Glomerular endothelial cell (primary cell): ENCODE measurements at regions not wholly inside any gene's neighbourhood (a gene's known extent, or its start where the extent isn't known, plus 50 kb on each side); places are given as distances from the start of the nearest gene placed in this dataset.

Source experiments
- DNase-seq: peaks from one replicate; pipeline ENCODE4 v3.0.0-alpha.2; 2011; ENCODE audit warnings: low read depth, low spot score; ENCODE audit errors: extremely low read depth

DNA sequence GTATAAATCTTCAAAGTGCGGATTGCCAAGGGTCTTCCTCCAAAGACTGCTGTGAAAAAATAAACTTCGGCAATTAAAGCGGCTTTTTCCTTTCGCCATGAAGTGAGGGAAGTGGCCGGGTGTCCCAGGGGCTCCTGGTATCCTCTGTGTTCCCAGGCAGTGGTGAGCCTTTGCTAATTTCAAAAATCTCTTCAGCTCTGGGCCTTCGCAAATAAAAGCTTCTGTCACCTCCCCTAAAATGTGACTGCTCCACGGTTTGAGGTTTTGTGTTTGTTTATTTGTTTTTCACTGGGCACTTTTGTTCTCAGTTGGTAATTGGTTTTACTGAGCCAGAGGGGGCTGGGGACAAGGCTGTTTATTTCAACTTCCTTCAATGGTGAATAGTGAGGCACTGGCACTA lies 270.1 kb upstream of the POU3F3 start:
- no peak for DNase-seq

DNA sequence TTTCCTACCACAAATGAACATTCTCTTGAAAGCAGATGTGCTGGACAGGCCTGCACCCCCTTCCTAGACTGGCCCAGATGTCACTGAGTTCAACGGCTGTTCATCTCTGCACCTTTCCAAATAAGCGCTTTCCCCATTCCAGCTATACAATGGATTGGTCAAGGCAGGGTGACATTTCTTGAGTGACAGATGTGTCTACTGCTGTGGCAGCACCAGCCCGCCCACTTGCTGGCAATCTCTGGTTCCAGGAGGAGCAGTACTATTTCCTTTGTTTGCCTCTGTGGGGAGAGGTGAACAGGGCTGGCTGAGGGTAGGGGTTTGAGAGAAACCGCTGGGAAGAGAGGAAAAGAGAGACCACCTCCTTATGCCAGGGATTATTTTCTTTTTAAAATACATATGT lies 269.5 kb upstream of the POU3F3 start:
- DNase-seq, result no peak

- DNase-seq, result no peak
Observed at GRCh38 chr2:104595576-104595975, 258.3 kb upstream of the POU3F3 start.

GRCh38 chr2:104597942-104598341 lies 256.0 kb upstream of the POU3F3 start:
- no peak for DNase-seq

- DNase-seq, result no peak
Observed at GRCh38 chr2:104598636-104599035, 255.3 kb upstream of the POU3F3 start.

GRCh38 chr2:104599787-104600510 lies 254.0 kb upstream of the POU3F3 start:
- DNase-seq, result no peak

DNA sequence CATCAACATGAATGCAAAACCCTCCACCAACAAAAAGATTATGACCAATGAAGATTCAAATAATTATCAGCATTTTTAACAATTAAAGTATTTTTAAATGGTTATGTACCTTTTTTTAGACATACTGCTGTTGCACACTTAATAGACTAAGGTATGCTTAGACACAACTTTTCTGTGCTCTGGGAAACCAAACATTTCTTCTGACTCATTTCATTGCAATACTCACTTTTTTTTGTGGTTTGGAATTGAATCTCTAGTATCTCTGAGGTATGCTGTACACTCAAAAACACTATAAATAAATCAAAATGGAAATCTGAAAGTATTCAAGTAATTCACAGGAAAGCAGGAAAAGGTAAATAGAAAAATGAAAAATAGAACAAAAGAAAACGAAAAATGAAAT lies 247.9 kb upstream of the POU3F3 start:
- no peak for DNase-seq

GRCh38 chr2:104616856-104617255 lies 237.1 kb upstream of the POU3F3 start:
- no peak for DNase-seq

DNA sequence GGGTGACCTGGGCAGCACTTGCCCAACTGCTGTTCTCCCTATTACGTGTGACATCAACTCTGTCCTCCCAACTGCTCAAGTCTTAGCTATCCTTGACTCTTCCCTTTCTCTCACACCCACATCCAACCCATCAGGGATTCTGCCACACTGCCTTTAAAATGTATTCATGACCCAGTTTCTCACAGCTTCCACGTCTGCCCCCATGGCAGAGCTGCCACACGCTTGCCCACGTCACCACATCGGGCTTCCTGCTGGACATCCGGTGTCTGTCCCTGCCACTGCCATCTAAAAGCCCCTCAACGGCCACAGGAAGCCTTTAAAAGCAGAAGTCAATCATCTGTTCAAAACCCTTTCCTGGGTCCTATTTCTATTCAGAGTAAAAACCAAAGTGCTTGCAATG lies 233.1 kb upstream of the POU3F3 start:
- no peak for DNase-seq

DNA sequence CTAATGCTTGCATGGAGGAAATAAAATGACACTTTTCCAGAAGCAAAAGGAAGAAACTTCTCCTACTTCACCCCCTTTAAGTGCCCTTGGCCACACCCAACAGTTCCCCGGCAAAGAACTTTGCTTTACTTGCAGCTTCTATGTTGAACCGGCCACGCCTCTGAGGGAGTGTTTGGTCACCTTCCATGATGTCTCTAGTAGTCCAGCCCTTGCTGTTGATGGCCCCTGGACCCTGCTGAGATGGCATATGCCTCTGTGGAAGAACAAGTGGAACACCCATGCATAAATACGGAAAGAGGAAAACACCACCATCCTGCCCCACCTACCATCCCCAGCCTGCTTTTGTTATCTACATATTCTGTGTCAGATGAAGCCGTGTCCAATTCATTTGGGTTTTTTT lies 218.3 kb upstream of the POU3F3 start:
- DNase-seq, result no peak

DNA sequence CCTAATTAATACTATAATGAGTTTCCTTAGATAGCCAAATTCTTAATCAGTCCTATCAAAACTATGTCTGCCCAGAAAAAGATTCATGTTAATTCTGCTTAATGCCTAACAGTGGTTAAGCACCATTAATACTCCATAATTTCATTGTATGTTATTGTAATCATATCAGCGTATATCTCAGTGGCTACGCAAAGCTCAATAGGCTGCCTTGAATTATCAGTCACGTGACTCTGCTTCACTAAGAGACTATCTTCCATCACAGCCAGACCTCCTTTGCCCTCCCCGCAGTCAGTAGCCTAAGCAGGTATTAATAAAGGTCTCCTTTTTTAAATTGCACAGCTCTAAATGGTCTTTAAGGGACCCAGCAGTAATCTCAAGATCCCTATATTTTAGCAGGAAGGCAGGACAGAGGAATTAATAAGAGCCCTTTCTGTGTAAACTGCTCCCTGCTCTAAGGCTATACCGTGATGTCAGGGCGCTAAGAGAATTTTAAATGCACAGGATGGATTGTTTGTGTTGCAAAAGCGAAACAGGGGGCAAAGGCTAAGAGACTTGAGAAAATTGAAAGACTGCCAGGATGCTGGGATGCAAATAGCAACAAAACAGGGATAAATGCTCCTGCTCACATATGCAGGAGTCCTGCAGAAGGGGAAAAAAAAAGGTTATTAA lies 215.6 kb upstream of the POU3F3 start:
- DNase-seq, result no peak

GRCh38 chr2:104638859-104639202 lies 215.1 kb upstream of the POU3F3 start:
- no peak for DNase-seq

- DNase-seq, result no peak
Observed at GRCh38 chr2:104641786-104642185, 212.1 kb upstream of the POU3F3 start.

- no peak for DNase-seq
Observed at GRCh38 chr2:104648376-104648775, 205.5 kb upstream of the POU3F3 start.

GRCh38 chr2:104649866-104650265 lies 204.0 kb upstream of the POU3F3 start:
- no peak for DNase-seq

- no peak for DNase-seq
Observed at GRCh38 chr2:104650405-104650996, 203.4 kb upstream of the POU3F3 start.

GRCh38 chr2:104654811-104655210 lies 199.1 kb upstream of the POU3F3 start:
- DNase-seq, result no peak

DNA sequence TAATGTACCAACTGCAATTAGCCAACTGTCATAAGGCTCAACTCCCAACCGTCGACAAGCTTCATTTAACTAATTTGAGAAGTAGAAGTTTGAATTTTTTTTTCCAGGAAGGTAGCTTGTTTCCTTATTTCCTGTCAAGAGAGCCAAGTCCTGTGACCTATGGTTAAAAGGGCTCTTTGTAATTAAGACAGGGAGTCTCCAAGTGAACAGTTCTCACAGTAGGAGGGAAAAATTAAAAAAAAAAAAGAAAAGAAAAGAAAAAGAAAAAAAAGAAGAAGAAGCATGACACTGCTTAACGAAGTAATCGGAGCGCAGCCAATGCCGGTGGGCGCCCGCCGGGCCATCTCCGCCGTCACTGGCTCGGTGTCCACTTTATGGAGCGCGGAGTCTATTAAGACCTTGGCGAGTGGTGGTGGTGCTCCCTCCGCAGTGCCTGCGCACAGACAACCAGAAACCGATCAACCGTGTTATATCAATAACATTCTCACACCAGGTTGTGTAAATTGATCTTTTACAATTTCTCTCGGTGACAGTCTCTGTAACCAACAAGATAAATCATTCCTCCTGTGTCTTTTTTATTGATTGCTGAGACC lies 197.2 kb upstream of the POU3F3 start:
- DNase-seq, result no peak

DNA sequence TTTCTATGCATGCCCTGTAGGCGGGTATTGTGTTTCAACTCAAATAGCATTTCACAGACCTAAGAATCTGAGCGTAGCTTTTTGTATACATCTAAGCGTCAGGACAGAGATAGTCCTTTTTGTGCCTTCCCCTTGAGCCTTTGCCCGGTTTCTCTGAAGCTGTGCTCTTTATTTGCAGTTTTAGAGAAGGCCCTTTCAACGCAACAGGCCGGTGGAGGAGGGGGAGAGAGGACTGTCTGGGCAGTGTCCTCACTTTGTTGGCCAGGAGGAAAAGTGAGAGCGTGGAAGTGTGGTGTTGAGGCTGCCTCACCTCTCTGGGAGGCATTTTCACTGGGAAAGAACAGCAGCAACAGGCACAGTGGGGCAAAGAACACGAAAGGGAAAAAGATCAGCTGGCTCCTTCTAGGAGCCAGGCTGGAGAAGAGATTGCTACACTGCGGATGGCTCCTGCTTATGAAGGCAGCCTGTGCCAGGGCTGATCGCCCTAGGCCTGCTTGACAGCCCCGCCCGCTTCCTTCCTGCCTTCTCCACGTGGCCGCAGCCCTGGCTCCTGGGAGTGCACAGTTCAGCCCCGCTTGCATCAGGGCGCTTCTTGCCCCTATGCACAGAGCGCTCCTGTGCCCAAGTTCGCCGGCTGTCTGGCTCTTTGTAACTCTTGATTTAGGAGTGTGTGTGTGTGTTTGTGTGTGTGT lies 195.6 kb upstream of the POU3F3 start:
- DNase-seq, result no peak

GRCh38 chr2:104658904-104659591 lies 194.9 kb upstream of the POU3F3 start:
- no peak for DNase-seq

- DNase-seq, result no peak
Observed at GRCh38 chr2:104660991-104661390, 192.9 kb upstream of the POU3F3 start.
